GM12878 (cell line): ENCODE measurements at regions not wholly inside any gene's neighbourhood (a gene's known extent, or its start where the extent isn't known, plus 50 kb on each side); places are given as distances from the start of the nearest gene placed in this dataset.

Source experiments
- ATAC-seq: fragments of 200-7000 bp; cut with Tn5 transposase; 3 replicates; pipeline ENCODE4 v1.9.1; 2020; ENCODE audit warnings: mild to moderate bottlenecking, moderate library complexity
- BruUV-seq: library from RNA; stranded (reverse); fragments of 400-500 nt; replicated peaks from 2 replicates; lab custom pipeline; 2021; lab: Mats Ljungman, UMichigan
- CTCF ChIA-PET: fragments of 300-600 bp; sonication (Branson Sonifier 250); formaldehyde crosslinking; extraction: SDS; loops from one replicate; lab custom pipeline; 2021; ENCODE audit warnings: inconsistent platforms; lab: Yijun Ruan, JAX
- POLR2A ChIA-PET: fragments of 350-600 bp; formaldehyde crosslinking; extraction: SDS; loops from one replicate; lab custom pipeline; 2021; ENCODE audit warnings: inconsistent platforms; lab: Charles Lee
- RAD21 ChIA-PET: fragments of 300-600 bp; sonication (Branson Sonifier 250); formaldehyde crosslinking; loops from one replicate; lab custom pipeline; 2023; ENCODE audit warnings: antibody characterized with exemption; ENCODE audit not compliant: unreplicated experiment; lab: Charles Lee
- SMC1A ChIA-PET: fragments of 300-600 bp; sonication (Branson Sonifier 250); formaldehyde crosslinking; loops from one replicate; lab custom pipeline; 2023; ENCODE audit not compliant: unreplicated experiment, uncharacterized antibody; lab: Charles Lee
- DNase-seq: peaks from one replicate; pipeline ENCODE4 v3.0.0-alpha.2; 2011; ENCODE audit warnings: low read depth, low spot score
- FAIRE-seq: peaks from 3 replicates; lab custom pipeline; 2011; peaks lifted over from hg19 to GRCh38; lab: Jason Lieb, UNC
- H2AFZ ChIP-seq: 2 replicates; pipeline ENCODE4 v1.6.0; 2011; ENCODE audit warnings: low read depth, low read length, control low read depth; ENCODE audit not compliant: control insufficient read depth
- H3K27ac ChIP-seq: 2 replicates; pipeline ENCODE4 v1.5.1; 2011; ENCODE audit warnings: control low read depth; ENCODE audit not compliant: control insufficient read depth, insufficient read depth
- H3K27me3 ChIP-seq, 2 experiments: replicated peaks in 1 of 2; 2 replicates each; pipeline versions ENCODE4 v1.6.0 to v1.6.1; 2011; ENCODE audit warnings: low read length in 1 of 2; ENCODE audit not compliant: control insufficient read depth in 2 of 2, insufficient read depth in 2 of 2
- H3K36me3 ChIP-seq, 2 experiments: 2 replicates each; pipeline ENCODE4 v1.5.1; 2011; ENCODE audit warnings: low read length in 1 of 2; ENCODE audit not compliant: control insufficient read depth in 2 of 2, insufficient read depth in 2 of 2
- H3K4me1 ChIP-seq: 2 replicates; pipeline ENCODE4 v1.6.1; 2011; ENCODE audit warnings: mild to moderate bottlenecking, low read length, moderate library complexity, mixed read lengths; ENCODE audit not compliant: control insufficient read depth, insufficient read depth
- H3K4me2 ChIP-seq: 2 replicates; pipeline ENCODE4 v1.6.0; 2011; ENCODE audit warnings: control low read depth; ENCODE audit not compliant: control insufficient read depth, insufficient read depth
- H3K4me3 ChIP-seq: fragments of 200-600 bp; sonication (generic); 2 replicates; pipeline ENCODE4 v1.5.1; 2016
- H3K79me2 ChIP-seq: 2 replicates; pipeline ENCODE4 v1.6.0; 2011; ENCODE audit warnings: low read length; ENCODE audit not compliant: control insufficient read depth, insufficient read depth
- H3K9ac ChIP-seq: 2 replicates; pipeline ENCODE4 v1.8.0; 2011; ENCODE audit warnings: low read length, control low read depth, mixed read lengths; ENCODE audit not compliant: control insufficient read depth, insufficient read depth
- H3K9me3 ChIP-seq: replicated peaks from 3 replicates; pipeline ENCODE4 v1.5.1; 2011; ENCODE audit warnings: mild to moderate bottlenecking, low read length; ENCODE audit not compliant: control insufficient read depth, insufficient read depth
- H4K20me1 ChIP-seq: 2 replicates; pipeline ENCODE4 v1.6.0; 2011; ENCODE audit not compliant: control insufficient read depth, insufficient read depth
- HCFC1 ChIP-seq: fragments of 150-350 bp; IDR thresholded peaks from 2 replicates; pipeline ENCODE4 v1.6.1; 2014; ENCODE audit warnings: low read length
- JUND ChIP-seq: IDR thresholded peaks from 2 replicates; pipeline ENCODE4 v1.6.1; 2012; ENCODE audit warnings: low read depth, mild to moderate bottlenecking, low read length, improper control_type of control experiment, moderate library complexity
- MTA2 ChIP-seq: fragments of 450-650 bp; IDR thresholded peaks from 2 replicates; pipeline ENCODE4 v1.6.1; 2016; ENCODE audit warnings: low read depth, mild to moderate bottlenecking, moderate library complexity
- NR2F1 ChIP-seq: fragments of 450-650 bp; conservative IDR thresholded peaks from 2 replicates; pipeline ENCODE4 v1.6.1; 2017; ENCODE audit warnings: mild to moderate bottlenecking
- RAD51 ChIP-seq: fragments of 450-650 bp; IDR thresholded peaks from 2 replicates; pipeline ENCODE4 v1.6.1; 2016; ENCODE audit warnings: moderate library complexity, mild to moderate bottlenecking, inconsistent platforms
- RB1 ChIP-seq: fragments of 450-650 bp; formaldehyde crosslinking; IDR thresholded peaks from 2 replicates; pipeline ENCODE4 v1.6.1; 2017; ENCODE audit warnings: mild to moderate bottlenecking, borderline replicate concordance
- SIN3A ChIP-seq: IDR thresholded peaks from 2 replicates; pipeline ENCODE4 v1.6.1; 2012; ENCODE audit warnings: low read depth, low read length, improper control_type of control experiment
- SMARCA5 ChIP-seq: fragments of 450-650 bp; IDR thresholded peaks from 2 replicates; pipeline ENCODE4 v1.6.1; 2017; ENCODE audit warnings: mild to moderate bottlenecking
- WGBS: methylation state at CpG from one replicate; pipeline ENCODE4 v1.1.6; 2016; ENCODE audit warnings: low lambda C conversion rate; ENCODE audit not compliant: insufficient replicate concordance, insufficient coverage; ENCODE audit errors: missing lambda C conversion rate; 5-methylcytosine and 5-hydroxymethylcytosine counted together
- in situ Hi-C: fragments of 300-500 bp; cut with MboI; formaldehyde crosslinking; loops from 9 replicates; pipeline ENCODE4 v1.14.3; 2018; ENCODE audit warnings: mixed read lengths
- intact Hi-C: fragments of 100-400 bp; cut with micrococcal nuclease; formaldehyde crosslinking; loops from one replicate; pipeline ENCODE4 v1.14.2; 2022; ENCODE audit not compliant: unreplicated experiment
- TF ChIP-seq, protein P1 (sequence below): fragments of 450-650 bp; IDR thresholded peaks from 2 replicates; pipeline ENCODE4 v1.6.1; 2017; ENCODE audit warnings: mild to moderate bottlenecking
- TF ChIP-seq, protein P2 (sequence below): fragments of 150-350 bp; IDR thresholded peaks from 2 replicates; pipeline ENCODE4 v1.6.1; 2016; ENCODE audit warnings: low read depth, low read length
- TF ChIP-seq, protein P3 (sequence below), 3 experiments: IDR thresholded peaks in 2 of 3; conservative IDR thresholded peaks in 1 of 3; 2 replicates each; pipeline ENCODE4 v1.5.1; 2011; ENCODE audit warnings: low read depth in 3 of 3, low read length in 3 of 3, mild to moderate bottlenecking in 3 of 3, control low read depth in 2 of 3, moderate library complexity in 2 of 3, inconsistent platforms in 1 of 3, mixed read lengths in 1 of 3; ENCODE audit not compliant: control insufficient read depth in 2 of 3, insufficient read depth in 1 of 3; ENCODE audit errors: extremely low read depth in 1 of 3

DNA sequence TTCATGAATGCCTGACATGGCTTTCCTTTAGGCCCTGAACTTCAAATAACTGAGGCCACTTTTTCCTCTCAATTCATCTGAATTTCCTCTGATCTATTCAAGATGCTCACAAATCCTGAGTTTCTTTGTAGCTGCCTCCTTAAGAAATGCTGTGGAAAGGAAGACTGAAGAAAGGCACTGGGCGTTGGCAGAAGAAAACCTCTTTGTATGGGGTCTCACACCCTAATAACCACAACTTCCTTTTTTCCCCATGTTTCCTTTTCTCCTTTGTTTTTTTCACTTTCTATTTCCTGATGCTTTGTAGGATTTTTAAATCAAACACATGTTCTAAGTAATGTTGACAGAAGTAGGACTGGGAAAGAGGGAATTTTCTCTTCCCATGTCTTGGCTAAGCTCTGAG is 447.4 kb downstream of the CMPK2 start:
- BruUV-seq: no TSS peak
- no peaks in the 10 kb centered on the region for H3K9me3 ChIP-seq
- intact Hi-C loops (no loop called here), in situ Hi-C loops (no loop called here)
- ATAC-seq (no peak), FAIRE-seq (no peak), DNase-seq (no peak)
- RAD21 ChIA-PET: no interaction called here
- POLR2A ChIA-PET: interaction anchor here (0.7 kb wide), 1 partner anchor 238 kb away, joined by 8 read pairs; no protein-coding TSS in a partner anchor
- H3K79me2 ChIP-seq: no peaks in the 10 kb centered on the region
- no peak overlapping the region for H2AFZ ChIP-seq
- SMC1A ChIA-PET: no interaction called here
- WGBS: 0% methylated on average over 1 of the region's 1 CpG
- TF ChIP-seq HCFC1: no peak
- H3K27ac ChIP-seq: no peak overlapping the region
- H3K4me3 ChIP-seq: no peak overlapping the region
- no peaks in the 10 kb centered on the region for H3K36me3 ChIP-seq
- H4K20me1 ChIP-seq: no peaks in the 10 kb centered on the region
- no peak overlapping the region for H3K4me2 ChIP-seq
- H3K27me3 ChIP-seq: no peaks in the 10 kb centered on the region
- CTCF ChIA-PET: no interaction called here
- H3K9ac ChIP-seq: no peak overlapping the region
- H3K4me1 ChIP-seq: no peaks in the 10 kb centered on the region

DNA sequence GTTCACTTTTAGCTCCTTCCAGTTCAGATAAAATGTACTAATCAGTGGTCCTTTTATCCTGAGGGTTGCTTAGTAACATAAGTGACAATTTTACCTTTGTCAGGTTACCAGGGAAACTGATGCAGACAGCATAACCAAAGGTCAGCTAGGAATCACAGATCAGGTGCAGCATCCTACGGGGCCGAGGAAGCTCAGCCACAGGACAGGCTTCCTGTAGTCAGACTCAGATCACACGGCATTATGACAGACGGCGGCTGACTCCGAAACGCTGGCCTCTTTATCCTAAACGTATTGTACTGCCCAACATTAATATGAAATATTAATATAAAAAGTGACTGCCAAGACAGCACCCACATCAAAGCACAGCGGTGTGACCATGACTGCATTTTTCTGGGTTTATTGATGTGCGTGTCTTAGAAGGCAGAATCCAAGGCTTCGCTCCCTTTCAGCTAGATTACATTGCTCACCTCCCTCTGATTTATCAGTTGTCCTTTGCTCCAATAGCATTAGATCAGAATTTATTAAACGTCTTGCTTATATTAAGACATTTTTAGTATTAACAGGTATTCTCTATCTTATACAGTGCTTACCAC is 444.5 kb downstream of the CMPK2 start:
- Histone ChIP-seq H3K9ac (no peak overlapping the region), H3K36me3 (no peaks in the 10 kb centered on the region), H3K9me3 (no peaks in the 10 kb centered on the region), H3K4me3 (no peak overlapping the region), H3K4me1 (no peaks in the 10 kb centered on the region), H3K27me3 (no peaks in the 10 kb centered on the region), H3K79me2 (no peaks in the 10 kb centered on the region), H3K27ac (no peak overlapping the region), H4K20me1 (no peaks in the 10 kb centered on the region), H2AFZ (no peak overlapping the region), H3K4me2 (no peak overlapping the region)
- in situ Hi-C loops (no loop called here), intact Hi-C loops (no loop called here)
- CTCF ChIA-PET: no interaction called here
- POLR2A ChIA-PET: interaction anchor here (0.9 kb wide), 1 partner anchor 8 kb away, joined by 4 read pairs; no protein-coding TSS in a partner anchor
- no TSS peak for BruUV-seq
- FAIRE-seq (no peak), DNase-seq (no peak), ATAC-seq (no peak)
- SMC1A ChIA-PET: no interaction called here
- WGBS: 63% methylated on average over 12 of the region's 12 CpGs
- RAD21 ChIA-PET: no interaction called here
- TF ChIP-seq, protein P1, sequence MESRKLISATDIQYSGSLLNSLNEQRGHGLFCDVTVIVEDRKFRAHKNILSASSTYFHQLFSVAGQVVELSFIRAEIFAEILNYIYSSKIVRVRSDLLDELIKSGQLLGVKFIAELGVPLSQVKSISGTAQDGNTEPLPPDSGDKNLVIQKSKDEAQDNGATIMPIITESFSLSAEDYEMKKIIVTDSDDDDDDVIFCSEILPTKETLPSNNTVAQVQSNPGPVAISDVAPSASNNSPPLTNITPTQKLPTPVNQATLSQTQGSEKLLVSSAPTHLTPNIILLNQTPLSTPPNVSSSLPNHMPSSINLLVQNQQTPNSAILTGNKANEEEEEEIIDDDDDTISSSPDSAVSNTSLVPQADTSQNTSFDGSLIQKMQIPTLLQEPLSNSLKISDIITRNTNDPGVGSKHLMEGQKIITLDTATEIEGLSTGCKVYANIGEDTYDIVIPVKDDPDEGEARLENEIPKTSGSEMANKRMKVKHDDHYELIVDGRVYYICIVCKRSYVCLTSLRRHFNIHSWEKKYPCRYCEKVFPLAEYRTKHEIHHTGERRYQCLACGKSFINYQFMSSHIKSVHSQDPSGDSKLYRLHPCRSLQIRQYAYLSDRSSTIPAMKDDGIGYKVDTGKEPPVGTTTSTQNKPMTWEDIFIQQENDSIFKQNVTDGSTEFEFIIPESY: no peak
- TF ChIP-seq SMARCA5 (no peak), RB1 (no peak), JUND (no peak), MTA2 (no peak), SIN3A (no peak), NR2F1 (no peak), RAD51 (no peak)
- TF ChIP-seq, protein P2, sequence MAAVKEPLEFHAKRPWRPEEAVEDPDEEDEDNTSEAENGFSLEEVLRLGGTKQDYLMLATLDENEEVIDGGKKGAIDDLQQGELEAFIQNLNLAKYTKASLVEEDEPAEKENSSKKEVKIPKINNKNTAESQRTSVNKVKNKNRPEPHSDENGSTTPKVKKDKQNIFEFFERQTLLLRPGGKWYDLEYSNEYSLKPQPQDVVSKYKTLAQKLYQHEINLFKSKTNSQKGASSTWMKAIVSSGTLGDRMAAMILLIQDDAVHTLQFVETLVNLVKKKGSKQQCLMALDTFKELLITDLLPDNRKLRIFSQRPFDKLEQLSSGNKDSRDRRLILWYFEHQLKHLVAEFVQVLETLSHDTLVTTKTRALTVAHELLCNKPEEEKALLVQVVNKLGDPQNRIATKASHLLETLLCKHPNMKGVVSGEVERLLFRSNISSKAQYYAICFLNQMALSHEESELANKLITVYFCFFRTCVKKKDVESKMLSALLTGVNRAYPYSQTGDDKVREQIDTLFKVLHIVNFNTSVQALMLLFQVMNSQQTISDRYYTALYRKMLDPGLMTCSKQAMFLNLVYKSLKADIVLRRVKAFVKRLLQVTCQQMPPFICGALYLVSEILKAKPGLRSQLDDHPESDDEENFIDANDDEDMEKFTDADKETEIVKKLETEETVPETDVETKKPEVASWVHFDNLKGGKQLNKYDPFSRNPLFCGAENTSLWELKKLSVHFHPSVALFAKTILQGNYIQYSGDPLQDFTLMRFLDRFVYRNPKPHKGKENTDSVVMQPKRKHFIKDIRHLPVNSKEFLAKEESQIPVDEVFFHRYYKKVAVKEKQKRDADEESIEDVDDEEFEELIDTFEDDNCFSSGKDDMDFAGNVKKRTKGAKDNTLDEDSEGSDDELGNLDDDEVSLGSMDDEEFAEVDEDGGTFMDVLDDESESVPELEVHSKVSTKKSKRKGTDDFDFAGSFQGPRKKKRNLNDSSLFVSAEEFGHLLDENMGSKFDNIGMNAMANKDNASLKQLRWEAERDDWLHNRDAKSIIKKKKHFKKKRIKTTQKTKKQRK: no peak
- TF ChIP-seq, protein P3, sequence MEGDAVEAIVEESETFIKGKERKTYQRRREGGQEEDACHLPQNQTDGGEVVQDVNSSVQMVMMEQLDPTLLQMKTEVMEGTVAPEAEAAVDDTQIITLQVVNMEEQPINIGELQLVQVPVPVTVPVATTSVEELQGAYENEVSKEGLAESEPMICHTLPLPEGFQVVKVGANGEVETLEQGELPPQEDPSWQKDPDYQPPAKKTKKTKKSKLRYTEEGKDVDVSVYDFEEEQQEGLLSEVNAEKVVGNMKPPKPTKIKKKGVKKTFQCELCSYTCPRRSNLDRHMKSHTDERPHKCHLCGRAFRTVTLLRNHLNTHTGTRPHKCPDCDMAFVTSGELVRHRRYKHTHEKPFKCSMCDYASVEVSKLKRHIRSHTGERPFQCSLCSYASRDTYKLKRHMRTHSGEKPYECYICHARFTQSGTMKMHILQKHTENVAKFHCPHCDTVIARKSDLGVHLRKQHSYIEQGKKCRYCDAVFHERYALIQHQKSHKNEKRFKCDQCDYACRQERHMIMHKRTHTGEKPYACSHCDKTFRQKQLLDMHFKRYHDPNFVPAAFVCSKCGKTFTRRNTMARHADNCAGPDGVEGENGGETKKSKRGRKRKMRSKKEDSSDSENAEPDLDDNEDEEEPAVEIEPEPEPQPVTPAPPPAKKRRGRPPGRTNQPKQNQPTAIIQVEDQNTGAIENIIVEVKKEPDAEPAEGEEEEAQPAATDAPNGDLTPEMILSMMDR (IDR thresholded peaks at IDR 0.05 in 2 of 3, conservative IDR thresholded peaks at IDR 0.05 in 1 of 3; ENCODE audit: control insufficient read depth in 2 of 3, extremely low read depth in 1 of 3, insufficient read depth in 1 of 3, low read depth in 3 of 3, low read length in 3 of 3): no peak
